HepG2 (cell line): ENCODE measurements at regions not wholly inside any gene's neighbourhood (a gene's known extent, or its start where the extent isn't known, plus 50 kb on each side); places are given as distances from the start of the nearest gene placed in this dataset.
A peak's percentile ranks its signal among the peaks of the same experiment; 100 is the strongest.

Experiments
- ATAC-seq: fragments of 200-7000 bp; cut with Tn5 transposase; 3 replicates; pipeline ENCODE4 v1.9.1; 2020; ENCODE audit warnings: mild to moderate bottlenecking, moderate library complexity
- BruUV-seq: library from RNA; stranded (reverse); fragments of 400-500 nt; replicated peaks from 2 replicates; lab custom pipeline; 2021; lab: Mats Ljungman, UMichigan
- CTCF ChIA-PET: fragments of 300-600 bp; formaldehyde crosslinking; extraction: SDS; loops from one replicate; lab custom pipeline; 2021; ENCODE audit warnings: low total read pairs, inconsistent platforms, low intra/inter-chr PET ratio; lab: Yijun Ruan, JAX
- POLR2A ChIA-PET: fragments of 350-600 bp; sonication (Branson Sonifier 250); formaldehyde crosslinking; loops from one replicate; lab custom pipeline; 2020; ENCODE audit warnings: antibody characterized with exemption, inconsistent platforms; lab: Yijun Ruan, JAX
- DNase-seq: peaks from one replicate; pipeline ENCODE4 v3.0.0-alpha.2; 2015; ENCODE audit warnings: low spot score
- FAIRE-seq: peaks from 3 replicates; lab custom pipeline; 2011; peaks lifted over from hg19 to GRCh38; lab: Jason Lieb, UNC
- H2AFZ ChIP-seq: one replicate; pipeline ENCODE4 v1.6.1; 2011; ENCODE audit warnings: low read length, inconsistent platforms
- H3K27ac ChIP-seq: fragments of 300-600 bp; 3 replicates; pipeline ENCODE4 v1.8.0; 2011; ENCODE audit warnings: mixed run types, mild to moderate bottlenecking, mixed read lengths, low read length, inconsistent platforms; ENCODE audit not compliant: insufficient read depth; ENCODE audit errors: extremely low read length
- H3K27me3 ChIP-seq, 2 experiments: fragments of 200-600 bp in 1 of 2; 2 replicates in 1 of 2; 3 replicates in 1 of 2; pipeline versions ENCODE4 v1.6.0 to v1.8.0; 2011; ENCODE audit warnings: low read length in 2 of 2, mild to moderate bottlenecking in 2 of 2, moderate library complexity in 2 of 2, inconsistent platforms in 1 of 2; ENCODE audit not compliant: insufficient read depth in 2 of 2, control insufficient read depth in 1 of 2
- H3K36me3 ChIP-seq, 2 experiments: fragments of 200-600 bp in 1 of 2; replicated peaks in 1 of 2; 2 replicates in 1 of 2; 3 replicates in 1 of 2; pipeline versions ENCODE4 v1.5.1 to v1.8.0; 2011; ENCODE audit warnings: low read length in 2 of 2, inconsistent platforms in 1 of 2; ENCODE audit not compliant: insufficient read depth in 2 of 2, control insufficient read depth in 1 of 2
- H3K4me1 ChIP-seq: 2 replicates; pipeline ENCODE4 v1.5.1; 2012; ENCODE audit warnings: low read length, inconsistent platforms; ENCODE audit not compliant: insufficient read depth
- H3K4me2 ChIP-seq: 2 replicates; pipeline ENCODE4 v1.6.0; 2011; ENCODE audit warnings: low read depth, low read length, inconsistent platforms
- H3K4me3 ChIP-seq, 3 experiments: fragments of 200-600 bp in 1 of 3; sonication (generic), shearing (Covaris generic) in 1 of 3; replicated peaks in 1 of 3; 2 replicates each; pipeline ENCODE4 v1.5.1; 2011 to 2016; ENCODE audit warnings: low read length in 3 of 3, inconsistent platforms in 2 of 3, low read depth in 2 of 3, mild to moderate bottlenecking in 2 of 3, control low read depth in 1 of 3, mixed read lengths in 1 of 3; ENCODE audit not compliant: insufficient read depth in 1 of 3
- H3K79me2 ChIP-seq: one replicate; pipeline ENCODE4 v1.6.1; 2011; ENCODE audit warnings: low read length, inconsistent platforms; ENCODE audit not compliant: insufficient read depth
- H3K9ac ChIP-seq: 2 replicates; pipeline ENCODE4 v1.6.0; 2011; ENCODE audit warnings: mild to moderate bottlenecking, low read depth, low read length, inconsistent platforms; ENCODE audit not compliant: insufficient read depth
- H3K9me3 ChIP-seq: 2 replicates; pipeline ENCODE4 v1.5.1; 2012; ENCODE audit warnings: mild to moderate bottlenecking, low read length
- H4K20me1 ChIP-seq: 2 replicates; pipeline ENCODE4 v1.6.0; 2011; ENCODE audit warnings: inconsistent platforms, mild to moderate bottlenecking, low read length, moderate library complexity; ENCODE audit not compliant: insufficient read depth
- AGO1 ChIP-seq: fragments of 200-400 bp; formaldehyde crosslinking; IDR thresholded peaks from 2 replicates; pipeline ENCODE4 v1.6.1; 2017; ENCODE audit warnings: mild to moderate bottlenecking, low read depth, low read length, moderate library complexity; ENCODE audit not compliant: poor library complexity, severe bottlenecking
- ARNTL ChIP-seq: sonication (generic); formaldehyde crosslinking; IDR thresholded peaks from 2 replicates; pipeline ENCODE4 v1.4.0; 2020; ENCODE audit warnings: mild to moderate bottlenecking, missing genetic modification reagents
- CEBPB ChIP-seq: IDR thresholded peaks from 2 replicates; pipeline ENCODE4 v1.6.1; 2011; ENCODE audit warnings: low read depth, low read length, improper control_type of control experiment, borderline replicate concordance
- CEBPG ChIP-seq: IDR thresholded peaks from 2 replicates; pipeline ENCODE4 v1.6.1; 2016
- EHMT2 ChIP-seq: fragments of 200-600 bp; sonication (generic); IDR thresholded peaks from 2 replicates; pipeline ENCODE4 v1.7.0; 2017; ENCODE audit warnings: antibody characterized with exemption, low read depth, low read length, borderline replicate concordance
- GABPA ChIP-seq, 2 experiments: IDR thresholded peaks; 2 replicates each; pipeline ENCODE4 v1.6.1; 2011 to 2016; ENCODE audit warnings: low read depth in 2 of 2, low read length in 1 of 2, missing biosample characterization in 1 of 2, missing genetic modification characterization in 1 of 2
- HNF4G ChIP-seq, 2 experiments: sonication (generic) in 1 of 2; formaldehyde crosslinking in 1 of 2; IDR thresholded peaks; 2 replicates each; pipeline versions ENCODE4 v1.4.0 to v1.6.1; 2011 to 2020; ENCODE audit warnings: borderline replicate concordance in 2 of 2, low read depth in 2 of 2, mild to moderate bottlenecking in 2 of 2, low read length in 1 of 2, missing genetic modification reagents in 1 of 2, moderate library complexity in 1 of 2
- KMT2A ChIP-seq: sonication (generic); formaldehyde crosslinking; IDR thresholded peaks from 2 replicates; pipeline ENCODE4 v1.4.0; 2020; ENCODE audit warnings: missing genetic modification reagents
- MYNN ChIP-seq: sonication (generic); formaldehyde crosslinking; IDR thresholded peaks from 2 replicates; pipeline ENCODE4 v1.4.0; 2020; ENCODE audit warnings: mild to moderate bottlenecking, low read depth, missing genetic modification reagents
- TRAFD1 ChIP-seq: sonication (generic); formaldehyde crosslinking; IDR thresholded peaks from 2 replicates; pipeline ENCODE4 v1.5.1; 2020; ENCODE audit warnings: missing genetic modification reagents, mild to moderate bottlenecking, borderline replicate concordance
- ZBTB34 ChIP-seq: sonication (generic); formaldehyde crosslinking; IDR thresholded peaks from 2 replicates; pipeline ENCODE4 v1.8.0; 2022; ENCODE audit warnings: mild to moderate bottlenecking, missing genetic modification reagents
- ZKSCAN5 ChIP-seq: sonication (generic); formaldehyde crosslinking; IDR thresholded peaks from 2 replicates; pipeline ENCODE4 v1.5.1; 2020; ENCODE audit warnings: mild to moderate bottlenecking, missing genetic modification reagents
- ZNF337 ChIP-seq: sonication (generic); formaldehyde crosslinking; IDR thresholded peaks from 2 replicates; pipeline ENCODE4 v1.5.1; 2020; ENCODE audit warnings: missing genetic modification reagents, low read depth, mild to moderate bottlenecking, borderline replicate concordance
- WGBS: methylation state at CpG from one replicate; pipeline ENCODE4 v1.1.6; 2017; ENCODE audit warnings: low lambda C conversion rate; 5-methylcytosine and 5-hydroxymethylcytosine counted together
- in situ Hi-C: cut with HindIII; loops from 2 replicates; pipeline ENCODE4 v1.10.0; 2017; ENCODE audit warnings: low pct_unique_long_range_greater_than_20kb; ENCODE audit not compliant: extremely low pct_ligation_motif_present
- intact Hi-C: fragments of 100-400 bp; cut with micrococcal nuclease; formaldehyde crosslinking; loops from one replicate; pipeline ENCODE4 v1.10.0; 2022; ENCODE audit not compliant: unreplicated experiment

- H3K9ac ChIP-seq = no peak overlapping the region
- H3K27me3 ChIP-seq = no peaks in the 10 kb centered on the region; a peak in 1 of 5 replicates
- ATAC-seq (no peak), DNase-seq (no peak), FAIRE-seq (no peak)
- ChIA-PET POLR2A (no interaction called here), CTCF (no interaction called here)
- no peaks in the 10 kb centered on the region for H3K9me3 ChIP-seq
- in situ Hi-C loops = no loop called here
- no peaks in the 10 kb centered on the region for H3K36me3 ChIP-seq
- no peak overlapping the region for H3K27ac ChIP-seq
- peak; percentile 90 for TF ChIP-seq CEBPB
- no peak for TF ChIP-seq ZKSCAN5
- no peak for TF ChIP-seq AGO1
- TF ChIP-seq TRAFD1 = no peak
- intact Hi-C loops = no loop called here
- H4K20me1 ChIP-seq = no peaks in the 10 kb centered on the region
- BruUV-seq = no TSS peak
- no peak overlapping the region for H3K4me3 ChIP-seq
- H3K4me2 ChIP-seq = no peak overlapping the region
- no peaks in the 10 kb centered on the region for H3K4me1 ChIP-seq
- no peak overlapping the region for H2AFZ ChIP-seq
- H3K79me2 ChIP-seq = no peaks in the 10 kb centered on the region
Observed at GRCh38 chr2:15076668-15077067, 444.2 kb downstream of the LRATD1 start.

- ATAC-seq (no peak), DNase-seq (no peak)
- in situ Hi-C loops = no loop called here
Observed at GRCh38 chr2:15081356-15081755, 448.8 kb downstream of the LRATD1 start.

More at GRCh38 chr2:15081356-15081755, 448.8 kb downstream of the LRATD1 start:
- ChIA-PET CTCF (no interaction called here), POLR2A (no interaction called here)
- Histone ChIP-seq H3K4me1 (no peaks in the 10 kb centered on the region), H3K4me2 (no peak overlapping the region), H4K20me1 (no peaks in the 10 kb centered on the region), H3K36me3 (no peaks in the 10 kb centered on the region), H3K27me3 (no peaks in the 10 kb centered on the region; a peak in 1 of 5 replicates), H3K79me2 (no peaks in the 10 kb centered on the region), H2AFZ (no peak overlapping the region), H3K9ac (no peak overlapping the region), H3K4me3 (no peak overlapping the region), H3K9me3 (no peaks in the 10 kb centered on the region), H3K27ac (no peak overlapping the region)
- 24% methylated on average over 6 of the region's 6 CpGs for WGBS
- BruUV-seq = no TSS peak
- FAIRE-seq = no peak
- TF ChIP-seq CEBPG = peak; percentile 61
- no peak for TF ChIP-seq EHMT2
- TF ChIP-seq ARNTL (CRISPR knock-in tag) = no peak
- TF ChIP-seq ZBTB34 = no peak
- no peak for TF ChIP-seq GABPA (IDR thresholded peaks at IDR 0.05; ENCODE audit: low read depth, low read length)
- no peak for TF ChIP-seq GABPA (CRISPR knock-in tag; IDR thresholded peaks at IDR 0.05; ENCODE audit: low read depth)
- TF ChIP-seq KMT2A (CRISPR knock-in tag) = no peak
- TF ChIP-seq CEBPB = peak; percentile 93
- no peak for TF ChIP-seq ZNF337 (CRISPR knock-in tag)
- no peak for TF ChIP-seq HNF4G (IDR thresholded peaks at IDR 0.05; ENCODE audit: borderline replicate concordance, low read depth, low read length)
- TF ChIP-seq HNF4G (CRISPR knock-in tag; IDR thresholded peaks at IDR 0.05; ENCODE audit: borderline replicate concordance, low read depth) = no peak
- no peak for TF ChIP-seq MYNN (CRISPR knock-in tag)
- intact Hi-C loops = no loop called here
